H4 (cell line): ENCODE measurements at regions not wholly inside any gene's neighbourhood (a gene's known extent, or its start where the extent isn't known, plus 50 kb on each side); places are given as distances from the start of the nearest gene placed in this dataset.
A peak's percentile ranks its signal among the peaks of the same experiment; 100 is the strongest.
"Not testable (repeated sequence)": the region's sequence is repeated elsewhere in the genome, so short reads cannot be mapped to it uniquely, and the experiment has no call there.

Experiments used
- DNase-seq: peaks from one replicate; pipeline ENCODE4 v3.0.0-alpha.2; 2015; ENCODE audit warnings: low spot score

- no peak for DNase-seq
These were observed 105.7 kb downstream of the LCA5 start for GRCh38 chr6:79431537-79431933.

DNA sequence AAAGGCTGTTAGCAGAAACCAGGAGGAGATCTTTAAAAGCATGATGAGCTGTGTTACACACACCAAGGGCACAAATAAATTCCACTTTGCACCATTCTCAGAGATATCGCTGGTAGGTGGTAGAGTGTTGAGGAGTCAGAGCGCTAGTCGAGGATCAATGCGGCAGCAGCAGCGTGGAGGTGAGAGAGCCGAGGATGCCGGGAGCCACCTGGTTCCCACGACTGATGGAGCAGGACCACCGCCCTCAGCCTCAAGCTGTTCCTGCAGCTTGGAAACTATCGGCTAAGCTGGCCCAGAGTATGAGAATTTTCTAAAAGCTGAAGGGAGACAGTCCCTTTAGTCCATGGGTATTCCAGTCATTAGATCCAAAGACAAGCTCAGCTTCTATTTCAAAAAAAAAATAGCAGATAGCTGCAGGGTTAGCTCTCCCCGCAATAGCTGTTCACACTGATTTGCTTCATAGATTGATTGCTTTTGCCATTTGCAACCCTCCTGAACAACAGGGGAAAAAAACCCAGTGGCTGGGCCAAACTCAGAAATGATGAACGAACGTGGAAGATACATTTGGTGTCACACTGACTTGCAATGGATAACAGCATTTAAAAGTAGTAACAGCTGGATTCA, 106.2 kb downstream of the LCA5 start:
- no peak for DNase-seq

GRCh38 chr6:79427721-79428120, 109.5 kb downstream of the LCA5 start:
- no peak for DNase-seq

- no peak for DNase-seq
These were observed 110.5 kb downstream of the LCA5 start for GRCh38 chr6:79426625-79427278.

GRCh38 chr6:79425589-79426311, 111.5 kb downstream of the LCA5 start:
- DNase-seq: no peak

DNA sequence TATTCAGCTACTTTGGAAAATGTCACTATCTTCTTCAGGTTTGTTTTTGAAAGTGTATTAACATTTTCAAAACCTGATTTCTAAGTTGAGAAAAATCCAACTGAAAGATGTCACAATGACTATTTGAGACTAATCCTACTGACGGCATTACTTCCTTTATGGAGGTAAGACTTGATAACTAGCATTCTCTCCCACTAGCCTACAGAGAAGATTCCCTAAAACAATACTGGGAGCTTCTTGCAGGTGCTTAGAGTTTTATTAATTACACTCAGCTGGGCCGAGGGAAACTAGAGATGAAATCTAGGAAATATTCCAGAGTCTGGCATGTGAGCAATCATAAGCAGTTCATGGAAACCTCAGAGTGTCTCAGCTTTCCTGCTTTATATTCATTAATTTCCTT, 114.0 kb downstream of the LCA5 start:
- DNase-seq: no peak

DNA sequence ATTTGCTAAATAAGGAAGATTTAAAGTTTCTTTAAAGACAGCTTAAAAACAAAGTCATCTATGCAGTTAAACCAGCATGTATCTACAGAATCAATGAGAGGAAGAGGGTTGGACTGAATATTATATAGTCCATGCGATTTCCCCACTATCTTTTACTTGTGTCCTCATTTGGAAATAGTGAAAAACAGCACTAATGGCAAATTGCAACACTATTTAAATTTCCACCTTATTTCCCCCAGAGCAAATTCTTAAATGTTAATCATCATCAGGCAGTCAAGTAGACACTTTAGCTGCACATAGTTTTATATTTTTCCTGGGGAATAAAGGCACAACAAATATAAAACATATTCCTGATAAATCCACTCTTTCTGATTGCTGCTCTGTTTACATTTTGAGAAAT, 114.6 kb downstream of the LCA5 start:
- DNase-seq: no peak

GRCh38 chr6:79421707-79422484, 115.3 kb downstream of the LCA5 start:
- peak; percentile 79 for DNase-seq

GRCh38 chr6:79421001-79421411, 116.2 kb downstream of the LCA5 start:
- DNase-seq: no peak

- DNase-seq: no peak
These were observed 117.2 kb downstream of the LCA5 start for GRCh38 chr6:79420054-79420453.

- DNase-seq: no peak
These were observed 120.3 kb downstream of the LCA5 start for GRCh38 chr6:79416931-79417330.

GRCh38 chr6:79413562-79414002, 123.6 kb downstream of the LCA5 start:
- DNase-seq: no peak

DNA sequence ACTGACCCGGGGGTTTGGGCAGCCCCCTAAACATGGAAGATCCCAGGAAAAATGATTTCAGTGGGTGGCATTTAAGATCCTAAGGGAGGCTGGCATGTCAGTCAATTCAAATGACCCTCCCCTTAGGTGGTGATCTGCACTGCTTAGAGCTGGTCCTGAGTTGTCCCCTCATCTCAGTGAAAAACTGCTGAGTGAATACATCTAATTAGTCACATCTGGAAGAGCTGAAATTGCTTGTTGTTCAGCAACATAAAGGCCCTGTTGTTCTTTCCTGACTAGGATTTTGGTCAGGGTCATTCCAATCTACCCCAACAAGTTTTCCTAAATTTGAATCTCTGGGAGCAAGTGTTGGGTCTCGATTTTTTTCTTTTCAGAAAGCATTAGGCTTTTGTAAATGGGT, 126.4 kb downstream of the LCA5 start:
- DNase-seq: no peak

DNA sequence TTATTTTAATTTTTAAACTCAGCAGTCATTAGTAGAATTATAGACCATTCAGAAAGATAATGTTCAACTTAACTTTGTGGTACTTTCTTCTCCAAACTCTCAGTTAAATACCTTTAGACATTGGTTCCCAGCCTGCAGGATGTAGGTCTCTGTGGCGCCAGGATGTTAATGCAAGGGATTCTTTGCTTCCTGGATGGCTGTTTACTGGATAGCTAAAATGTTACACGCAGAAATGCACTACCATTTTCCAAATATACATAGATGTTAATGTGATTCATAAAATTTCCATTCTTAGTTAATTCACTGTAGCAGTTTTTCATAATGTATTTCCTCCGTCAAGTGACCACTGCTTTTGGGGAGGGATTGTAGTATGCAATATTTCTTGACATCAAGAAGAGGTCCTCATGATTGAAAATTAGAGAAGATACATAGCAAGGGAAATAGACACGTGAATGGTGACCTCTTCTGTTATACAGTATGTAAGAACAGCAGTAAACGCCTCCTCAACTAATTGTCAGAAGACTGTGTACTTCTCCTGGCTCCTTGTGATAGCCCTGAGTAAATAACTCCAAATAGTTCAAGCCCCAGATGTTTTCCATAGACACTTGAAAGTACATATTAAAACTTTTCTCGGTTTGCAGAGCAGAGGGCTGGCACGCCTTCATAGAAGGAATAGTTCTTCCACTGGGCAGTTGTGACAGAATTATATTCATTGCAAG, 128.8 kb downstream of the LCA5 start:
- DNase-seq: no peak

- DNase-seq: no peak
These were observed 132.6 kb downstream of the LCA5 start for GRCh38 chr6:79404677-79405076.

DNA sequence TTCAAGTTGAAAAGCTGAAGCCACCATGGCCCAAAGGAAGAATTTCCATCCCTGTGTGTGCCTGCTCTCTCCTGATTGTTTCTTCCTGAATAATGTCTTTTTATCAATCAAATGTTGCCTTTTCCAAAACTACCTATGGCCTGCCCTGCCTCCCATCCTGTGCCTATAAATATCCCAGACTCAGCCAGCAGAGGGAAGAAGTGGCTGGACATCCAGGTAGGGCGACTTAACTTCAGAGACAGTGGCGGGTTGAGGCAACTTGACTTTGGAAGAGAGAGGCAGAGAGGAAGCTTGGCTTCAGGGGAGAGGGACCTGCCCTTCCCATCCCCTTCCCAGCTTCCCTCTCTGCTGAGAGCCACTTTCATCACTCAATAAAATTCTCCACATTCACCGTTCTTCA, 133.0 kb downstream of the LCA5 start:
- DNase-seq: no peak

- no peak for DNase-seq
These were observed 133.7 kb downstream of the LCA5 start for GRCh38 chr6:79403563-79403962.

DNA sequence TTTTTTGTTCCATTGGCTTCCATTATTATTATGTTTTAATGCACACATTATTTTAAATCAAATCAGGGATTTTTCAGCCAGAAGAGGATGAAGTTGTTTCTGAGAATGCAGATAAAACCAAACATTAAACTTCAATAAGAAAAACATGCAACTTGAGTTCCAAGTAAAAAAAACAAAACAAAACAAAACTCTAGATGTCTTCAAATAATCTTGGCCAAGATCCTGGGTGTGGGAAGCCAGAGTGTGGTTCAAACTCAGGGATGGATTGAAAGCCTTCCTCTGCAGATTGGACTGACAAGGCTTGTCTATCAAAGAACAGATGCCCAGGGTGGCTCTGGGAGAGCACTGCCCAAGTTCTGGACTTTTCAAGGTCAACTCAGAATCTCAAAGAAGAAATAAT, 134.1 kb downstream of the LCA5 start:
- DNase-seq: no peak

GRCh38 chr6:79399499-79399898, 137.7 kb downstream of the LCA5 start:
- no peak for DNase-seq

- DNase-seq: not testable (repeated sequence)
These were observed 138.6 kb downstream of the LCA5 start for GRCh38 chr6:79398617-79399016.

DNA sequence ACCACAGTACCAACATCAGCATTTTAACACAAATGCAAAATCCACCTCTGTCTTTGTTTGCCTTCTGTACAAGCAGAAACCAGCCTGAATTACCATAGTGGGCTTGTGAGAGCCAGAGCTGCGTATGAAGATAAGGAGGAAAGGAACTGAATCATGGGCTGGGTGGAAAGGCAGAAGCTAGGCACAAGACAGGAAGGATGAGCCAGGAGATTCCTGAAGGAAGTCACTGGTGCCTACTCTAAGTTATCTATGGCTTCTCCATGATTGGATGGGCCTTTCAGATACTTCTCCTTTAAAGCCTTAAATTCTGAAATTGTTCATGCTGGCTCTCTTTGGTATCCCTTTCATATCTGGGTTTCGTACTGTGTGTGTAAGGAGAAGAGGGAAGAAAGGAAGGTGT, 140.6 kb downstream of the LCA5 start:
- DNase-seq: no peak

DNA sequence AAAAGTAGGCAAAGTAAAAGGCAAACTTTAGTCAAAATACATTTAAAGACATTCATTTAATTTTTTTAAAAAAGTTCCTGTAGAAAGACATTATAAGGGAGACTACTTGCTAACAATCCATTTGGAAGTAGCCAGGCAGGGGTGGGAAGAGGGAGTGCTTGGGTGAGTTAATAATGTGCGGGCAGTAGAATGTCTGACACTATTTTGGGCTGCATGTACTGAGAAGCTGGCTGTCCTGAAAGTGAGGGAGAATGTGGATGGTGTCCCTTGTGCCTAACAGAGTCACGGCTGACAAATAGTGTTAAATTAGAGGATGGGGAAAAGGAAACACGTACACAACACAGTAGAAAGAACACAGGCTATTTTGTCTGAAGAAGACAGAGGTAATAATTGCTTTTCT, 142.5 kb downstream of the LCA5 start:
- no peak for DNase-seq
